ENCODE measurements at regions not wholly inside any gene's neighbourhood (a gene's known extent, or its start where the extent isn't known, plus 50 kb on each side); places are given as distances from the start of the nearest gene placed in this dataset.

GRCh38 chr14:106876711-106877110 is 1350.3 kb downstream of the TMEM121 start:
- DNase-seq, result no peak

- DNase-seq, result no peak
Observed at GRCh38 chr14:106877517-106877916, 1351.1 kb downstream of the TMEM121 start.

GRCh38 chr14:106879241-106879640 is 1352.9 kb downstream of the TMEM121 start:
- DNase-seq, result peak; percentile 75

GRCh38 chr14:106883218-106883692 is 1356.9 kb downstream of the TMEM121 start:
- peak; percentile 75 for DNase-seq

Measured in activated effector memory CD4-positive, alpha-beta T cell treated with anti-CD3 and anti-CD28 coated beads, Interleukin-2, amount 50 U/mL, for 16 hours (primary cell).